ENCODE measurements at regions not wholly inside any gene's neighbourhood (a gene's known extent, or its start where the extent isn't known, plus 50 kb on each side); places are given as distances from the start of the nearest gene placed in this dataset.
"Not testable (repeated sequence)": the region's sequence is repeated elsewhere in the genome, so short reads cannot be mapped to it uniquely, and the experiment has no call there.

- not testable (repeated sequence) for TF ChIP-seq CTCF, POLR2A (IDR thresholded peaks at IDR 0.05)
These were observed 460.7 kb upstream of the PAPPA start for GRCh38 chr9:115692868-115693267.
